ENCODE measurements at regions not wholly inside any gene's neighbourhood (a gene's known extent, or its start where the extent isn't known, plus 50 kb on each side); places are given as distances from the start of the nearest gene placed in this dataset.
A peak's percentile ranks its signal among the peaks of the same experiment; 100 is the strongest.

- no peak for DNase-seq (ENCODE audit: low spot score)
These were observed 188.8 kb downstream of the POSTN start for GRCh38 chr13:37409756-37410155.

GRCh38 chr13:37407156-37407555, 191.4 kb downstream of the POSTN start:
- no peak for DNase-seq (ENCODE audit: low spot score)

DNA sequence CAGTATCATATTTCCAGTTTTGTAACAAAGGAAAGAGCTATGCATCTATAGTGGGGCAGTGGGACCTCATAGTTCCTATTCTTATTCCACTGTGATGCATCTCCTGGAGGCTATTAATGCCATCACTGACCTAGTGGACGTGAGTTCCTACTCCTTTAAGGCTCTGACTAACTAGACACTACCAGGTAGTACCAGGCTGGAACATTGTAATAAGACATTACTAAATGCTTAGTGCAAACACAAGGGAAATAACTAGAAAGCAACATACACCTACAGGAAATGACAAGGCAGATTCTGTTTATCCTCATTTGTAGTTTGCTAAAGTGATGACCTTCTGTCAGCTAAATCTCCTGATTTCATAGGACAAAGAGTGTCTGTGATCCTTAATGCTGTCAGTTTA, 192.5 kb downstream of the POSTN start:
- DNase-seq (ENCODE audit: low spot score), result no peak

DNA sequence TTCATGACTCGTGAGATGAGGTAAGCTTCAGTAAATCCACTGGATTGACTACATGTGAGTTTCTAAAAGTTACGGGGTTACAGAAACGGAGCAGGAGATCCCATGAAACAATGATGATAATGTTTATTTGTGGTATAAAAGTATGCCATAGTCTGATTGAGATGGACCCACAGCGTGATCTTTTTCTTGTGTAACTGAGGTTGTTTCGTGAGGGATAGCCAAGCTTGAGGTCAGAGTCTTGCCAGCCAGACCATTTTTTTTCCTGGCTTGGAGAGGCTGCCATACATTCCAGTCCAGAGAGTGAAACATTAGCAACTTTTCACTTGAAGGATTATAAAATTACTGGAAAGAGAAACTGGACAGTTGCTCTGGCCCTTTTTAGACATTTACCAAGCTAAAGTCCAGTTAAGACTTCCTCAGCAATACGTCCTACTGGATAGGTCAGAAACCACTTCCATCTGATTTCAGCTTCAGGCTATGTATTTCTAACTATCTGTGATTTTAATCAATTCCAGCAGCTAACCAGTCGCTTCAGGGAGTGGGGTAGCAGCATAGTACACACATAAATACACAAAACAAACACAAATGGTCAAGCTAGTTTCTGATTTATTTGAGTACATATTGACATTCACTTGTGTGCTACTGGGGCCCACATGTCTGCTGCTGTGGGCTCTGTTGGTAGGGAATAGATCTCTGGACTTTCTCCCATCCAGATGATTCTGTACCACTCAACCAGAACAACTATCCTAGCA, 194.6 kb downstream of the POSTN start:
- DNase-seq (ENCODE audit: low spot score), result no peak

DNA sequence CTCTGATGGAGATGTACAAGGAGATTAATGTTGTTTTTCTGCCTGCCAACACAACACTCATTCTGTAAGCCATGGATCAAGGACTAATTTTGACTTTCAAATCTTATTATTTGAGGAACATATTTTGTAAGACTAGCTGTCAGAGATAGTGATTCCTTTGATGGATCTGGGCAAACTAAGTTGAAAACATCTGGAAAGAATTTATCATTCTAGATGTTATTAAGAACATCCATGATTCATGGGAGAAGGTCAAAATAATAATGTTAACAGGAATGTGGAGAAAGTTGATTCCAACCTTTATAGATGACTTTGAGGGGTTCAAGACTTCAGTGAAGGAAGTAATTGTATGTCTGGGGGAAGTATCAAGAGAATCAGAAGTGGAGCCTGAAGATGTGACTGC, 196.8 kb downstream of the POSTN start:
- DNase-seq (ENCODE audit: low spot score), result no peak

DNA sequence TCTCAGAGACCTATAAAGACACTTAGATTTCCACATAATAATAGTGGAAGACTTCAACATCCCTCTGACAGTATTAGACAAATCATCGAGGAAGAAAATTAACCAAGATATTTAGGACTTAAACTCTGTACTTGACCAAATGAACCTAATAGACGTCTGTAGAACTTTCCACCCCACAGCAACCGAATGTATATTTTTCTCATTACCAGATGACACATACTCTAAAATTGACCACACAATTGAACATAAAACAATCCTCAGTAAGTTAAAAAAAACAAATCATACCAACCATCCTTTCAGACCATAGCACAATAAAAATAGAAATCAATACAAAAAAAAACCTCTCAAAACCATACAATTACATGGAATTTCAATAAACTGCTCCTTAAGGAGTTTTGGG, 201.0 kb downstream of the POSTN start:
- no peak for DNase-seq (ENCODE audit: low spot score)

DNA sequence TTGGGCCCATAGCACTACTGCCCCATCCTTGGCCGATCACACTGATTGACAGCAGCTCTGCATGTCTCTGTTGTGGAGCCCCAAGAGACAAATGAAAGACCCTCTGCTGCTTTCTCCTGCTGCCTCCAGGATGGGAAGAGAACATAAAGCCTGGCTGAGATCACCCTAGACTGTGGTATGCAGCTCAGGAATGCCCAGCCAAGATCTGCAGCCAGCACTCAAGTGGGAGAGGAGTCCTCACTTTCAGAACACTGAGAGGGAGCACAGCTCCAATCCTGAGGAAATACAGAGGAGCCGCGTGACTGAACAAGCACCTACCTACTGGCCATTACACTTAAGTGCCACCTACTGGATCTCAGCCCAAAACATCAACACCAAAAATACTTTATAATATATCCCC, 203.0 kb downstream of the POSTN start:
- DNase-seq (ENCODE audit: low spot score), result no peak

DNA sequence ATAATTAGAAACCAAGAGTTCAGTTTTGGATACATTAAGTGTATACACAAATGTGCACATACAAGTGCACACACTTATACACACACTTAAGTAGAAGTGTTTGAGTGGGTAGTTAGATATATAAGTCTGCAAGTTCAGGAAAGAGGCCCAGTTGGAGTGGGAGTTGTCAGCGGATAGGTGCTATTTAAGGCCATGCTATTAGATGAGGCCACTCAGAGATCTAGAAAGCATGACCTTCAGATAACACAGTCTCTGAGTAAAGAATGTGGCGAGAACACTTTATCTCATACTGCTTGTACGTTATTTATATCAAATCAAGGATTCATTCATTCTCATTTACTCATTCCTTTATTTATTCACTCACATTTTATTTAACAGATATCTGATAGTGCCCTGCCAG, 206.2 kb downstream of the POSTN start:
- no peak for DNase-seq (ENCODE audit: low spot score)

GRCh38 chr13:37390735-37391134, 207.8 kb downstream of the POSTN start:
- DNase-seq (ENCODE audit: low spot score), result no peak

DNA sequence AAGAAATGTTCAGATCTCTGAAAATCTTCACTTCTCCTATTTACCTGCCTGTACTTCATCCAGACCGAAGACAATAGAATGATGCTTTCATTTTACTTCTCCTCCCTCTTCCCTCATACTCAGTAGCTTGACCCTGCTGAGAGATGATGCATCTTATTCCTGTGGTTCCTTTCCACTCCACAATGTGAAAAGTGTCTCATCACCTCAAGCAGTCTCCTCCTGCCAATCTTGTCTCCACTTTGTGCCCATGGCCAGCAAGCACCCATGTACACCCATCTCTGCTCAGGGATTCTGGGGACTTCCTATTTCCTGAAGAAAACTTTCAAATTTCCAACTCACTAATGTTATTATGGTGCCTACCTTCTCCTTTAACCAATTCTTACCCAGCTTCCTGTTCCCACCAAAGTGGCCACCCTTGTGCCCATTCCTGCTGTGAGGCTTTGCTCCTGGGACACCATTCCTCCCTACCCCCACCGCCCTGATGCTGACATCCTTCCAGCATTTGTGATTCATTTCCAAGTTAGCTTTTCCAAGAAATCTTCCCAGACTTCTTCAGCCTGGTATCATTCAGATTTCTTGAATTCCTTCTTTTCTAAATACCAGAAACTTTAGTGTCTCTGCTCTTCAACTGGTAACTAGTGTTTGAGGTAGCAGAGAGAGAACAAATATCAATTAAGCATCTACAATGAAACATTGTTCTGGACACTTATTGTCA, 212.5 kb downstream of the POSTN start:
- no peak for DNase-seq (ENCODE audit: low spot score)

GRCh38 chr13:37385248-37385647, 213.3 kb downstream of the POSTN start:
- no peak for DNase-seq (ENCODE audit: low spot score)

- no peak for DNase-seq (ENCODE audit: low spot score)
These were observed 214.7 kb downstream of the POSTN start for GRCh38 chr13:37383856-37384370.

- no peak for DNase-seq (ENCODE audit: low spot score)
These were observed 215.5 kb downstream of the POSTN start for GRCh38 chr13:37383046-37383445.

GRCh38 chr13:37382146-37382545, 216.4 kb downstream of the POSTN start:
- DNase-seq (ENCODE audit: low spot score), result no peak

- no peak for DNase-seq (ENCODE audit: low spot score)
These were observed 217.1 kb downstream of the POSTN start for GRCh38 chr13:37381502-37381901.

- DNase-seq (ENCODE audit: low spot score), result no peak
These were observed 218.7 kb downstream of the POSTN start for GRCh38 chr13:37379841-37380240.

DNA sequence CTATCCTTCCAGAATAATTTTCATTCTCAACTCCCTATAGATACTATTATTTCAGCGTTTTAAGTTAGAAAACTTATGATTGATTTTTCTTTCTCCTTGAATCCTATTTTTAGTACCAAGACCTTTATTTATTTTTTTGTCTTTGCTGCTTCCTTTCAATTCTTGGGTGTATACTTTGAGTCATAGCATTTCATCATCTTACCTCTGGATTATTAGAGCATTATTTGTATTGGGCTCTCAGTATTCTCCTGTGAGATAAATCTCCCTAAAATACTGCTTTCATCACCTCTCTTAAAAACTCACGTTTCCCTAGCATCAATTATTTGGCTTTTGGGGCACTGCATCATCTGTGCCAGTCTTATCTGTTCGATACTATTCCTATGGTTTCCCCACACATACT, 222.8 kb downstream of the POSTN start:
- DNase-seq (ENCODE audit: low spot score), result no peak

- DNase-seq (ENCODE audit: low spot score), result no peak
These were observed 223.5 kb downstream of the POSTN start for GRCh38 chr13:37375071-37375470.

GRCh38 chr13:37369616-37370015, 229.0 kb downstream of the POSTN start:
- DNase-seq (ENCODE audit: low spot score), result no peak

GRCh38 chr13:37368501-37368900, 230.1 kb downstream of the POSTN start:
- DNase-seq (ENCODE audit: low spot score), result no peak

DNA sequence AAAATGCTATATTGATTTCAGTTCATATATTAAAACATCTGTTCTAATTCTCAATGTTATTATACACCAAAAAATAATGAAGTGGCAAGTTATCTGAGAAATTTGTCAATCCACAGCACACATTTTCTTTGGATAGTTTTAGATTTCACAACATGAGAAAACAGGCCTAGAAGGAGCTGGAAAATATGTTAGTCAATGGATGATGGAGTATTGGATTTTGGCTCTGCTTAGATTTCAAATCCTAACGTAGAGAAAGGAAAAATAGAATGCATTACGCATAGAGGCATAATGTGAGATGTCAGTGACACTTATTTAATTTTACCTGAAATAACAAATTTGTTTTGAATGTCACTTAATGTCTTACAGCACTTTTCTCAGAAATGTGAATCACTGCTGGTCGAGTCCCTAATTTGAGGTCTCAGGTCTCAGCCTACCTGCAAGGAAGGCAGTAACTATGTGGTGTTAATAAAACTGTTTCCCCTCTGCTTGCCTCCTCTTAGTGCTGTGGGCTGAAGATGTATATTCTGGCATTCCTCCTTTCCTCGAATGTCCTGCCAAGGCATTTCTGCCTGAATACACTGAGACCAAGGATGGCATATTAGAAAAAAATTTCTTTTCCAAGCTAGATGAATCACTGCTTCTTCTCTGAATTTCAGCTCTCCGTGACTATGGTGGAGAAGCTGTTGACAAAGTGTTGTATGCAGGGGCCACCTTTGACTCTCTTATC, 232.4 kb downstream of the POSTN start:
- DNase-seq (ENCODE audit: low spot score), result no peak

GRCh38 chr13:37365496-37365895, 233.1 kb downstream of the POSTN start:
- peak; percentile 55 for DNase-seq (ENCODE audit: low spot score)

- no peak for DNase-seq (ENCODE audit: low spot score)
These were observed 233.6 kb downstream of the POSTN start for GRCh38 chr13:37364956-37365355.

Measured in pons (tissue), 1 donor.